Tibial nerve (tissue), 3 donors: ENCODE measurements at regions not wholly inside any gene's neighbourhood (a gene's known extent, or its start where the extent isn't known, plus 50 kb on each side); places are given as distances from the start of the nearest gene placed in this dataset.

Experiments
- CTCF ChIP-seq, 5 experiments: fragments of 200-600 bp in 3 of 5; fragments of 450-650 bp in 2 of 5; sonication (generic) in 3 of 5; IDR thresholded peaks; one replicate each; pipeline ENCODE4 v1.5.1; 2016 to 2019; ENCODE audit warnings: antibody characterized with exemption in 5 of 5, mild to moderate bottlenecking in 3 of 5, moderate library complexity in 2 of 5
- POLR2A ChIP-seq, 2 donors: fragments of 450-650 bp; IDR thresholded peaks; one replicate each; pipeline ENCODE4 v1.6.1; 2017; ENCODE audit warnings: antibody characterized with exemption in 2 of 2, mild to moderate bottlenecking in 2 of 2, moderate library complexity in 2 of 2

GRCh38 chr4:18106620-18107019, 85.1 kb upstream of the LCORL start:
- TF ChIP-seq CTCF (IDR thresholded peaks at IDR 0.05) = no peak
- TF ChIP-seq POLR2A (IDR thresholded peaks at IDR 0.05) = no peak
